ENCODE measurements at regions not wholly inside any gene's neighbourhood (a gene's known extent, or its start where the extent isn't known, plus 50 kb on each side); places are given as distances from the start of the nearest gene placed in this dataset.
"Not testable (repeated sequence)": the region's sequence is repeated elsewhere in the genome, so short reads cannot be mapped to it uniquely, and the experiment has no call there.

- no peak for ATAC-seq
- H3K9me3 Mint-ChIP-seq, result peaks cover 79% of the 10 kb centered on the region
- no peaks in the 10 kb centered on the region for H3K79me2 ChIP-seq (replicated peaks; ENCODE audit: insufficient read depth)
Measured at GRCh38 chr14:105647784-105648608, 121.6 kb downstream of the TMEM121 start.

GRCh38 chr14:105648609-105649535 lies 122.5 kb downstream of the TMEM121 start:
- not testable (repeated sequence) for H3K36me3 ChIP-seq (ENCODE audit: insufficient read depth); H3K4me1 Mint-ChIP-seq; H3K79me2 ChIP-seq (replicated peaks; ENCODE audit: insufficient read depth); H3K27me3 Mint-ChIP-seq (ENCODE audit: insufficient read depth, low read depth, poor library complexity); H2AFZ ChIP-seq; H3K27ac Mint-ChIP-seq; H3K4me3 Mint-ChIP-seq; H3K4me1 ChIP-seq (ENCODE audit: insufficient read depth); ATAC-seq; DNase-seq (ENCODE audit: low spot score); H3K27ac ChIP-seq (ENCODE audit: low read depth); H3K4me3 ChIP-seq; H4K20me1 ChIP-seq (replicated peaks; ENCODE audit: insufficient read depth); H3K9me2 ChIP-seq (ENCODE audit: insufficient read depth); H3K27me3 ChIP-seq (ENCODE audit: insufficient read depth); H3K4me2 ChIP-seq
- peaks cover 46% of the 10 kb centered on the region for H3K36me3 Mint-ChIP-seq (ENCODE audit: low read depth)
- peaks cover 78% of the 10 kb centered on the region for H3K9me3 Mint-ChIP-seq
- peaks cover 10% of the 10 kb centered on the region for H3F3A ChIP-seq (replicated peaks; ENCODE audit: low read depth)

More at GRCh38 chr14:105647784-105648608, 121.6 kb downstream of the TMEM121 start:
- no peak overlapping the region for H2AFZ ChIP-seq
- no peaks in the 10 kb centered on the region for H3K9me2 ChIP-seq (ENCODE audit: insufficient read depth)
- Mint-ChIP-seq H3K27me3 (ENCODE audit: insufficient read depth, low read depth, poor library complexity) (peaks cover 8% of the 10 kb centered on the region), H3K27ac (no peak overlapping the region), H3K4me3 (no peak overlapping the region), H3K36me3 (ENCODE audit: low read depth) (peaks cover 42% of the 10 kb centered on the region), H3K4me1 (no peaks in the 10 kb centered on the region)
- H3F3A ChIP-seq (replicated peaks; ENCODE audit: low read depth), result peaks cover 10% of the 10 kb centered on the region
- H3K4me3 ChIP-seq, result no peak overlapping the region
- no peak overlapping the region for H3K27ac ChIP-seq (ENCODE audit: low read depth)
- no peaks in the 10 kb centered on the region for H3K4me1 ChIP-seq (ENCODE audit: insufficient read depth)
- no peak overlapping the region for H3K4me2 ChIP-seq
- H3K36me3 ChIP-seq (ENCODE audit: insufficient read depth), result no peaks in the 10 kb centered on the region
- no peaks in the 10 kb centered on the region for H3K27me3 ChIP-seq (ENCODE audit: insufficient read depth)
- no peak for DNase-seq (ENCODE audit: low spot score)
- TF ChIP-seq CTCF (conservative IDR thresholded peaks at IDR 0.05; ENCODE audit: low read depth in 2 of 2) (no peak), ZNF114 (CRISPR knock-in tag; IDR thresholded peaks at IDR 0.05) (no peak), CREB1 (CRISPR knock-in tag; IDR thresholded peaks at IDR 0.05; ENCODE audit: low read depth) (no peak), POLR2AphosphoS5 (IDR thresholded peaks at IDR 0.05; ENCODE audit: low read depth) (no peak)
- no peaks in the 10 kb centered on the region for H4K20me1 ChIP-seq (replicated peaks; ENCODE audit: insufficient read depth)

- H3K79me2 ChIP-seq (replicated peaks; ENCODE audit: insufficient read depth); H3K36me3 ChIP-seq (ENCODE audit: insufficient read depth); H3K4me1 Mint-ChIP-seq; H3K27me3 ChIP-seq (ENCODE audit: insufficient read depth); H3K9me2 ChIP-seq (ENCODE audit: insufficient read depth); DNase-seq (ENCODE audit: low spot score); H3K27me3 Mint-ChIP-seq (ENCODE audit: insufficient read depth, low read depth, poor library complexity); H3K4me3 Mint-ChIP-seq; H2AFZ ChIP-seq; ATAC-seq; H3K4me3 ChIP-seq; H3K27ac ChIP-seq (ENCODE audit: low read depth); H3K4me2 ChIP-seq; H3K27ac Mint-ChIP-seq; H3K4me1 ChIP-seq (ENCODE audit: insufficient read depth); H4K20me1 ChIP-seq (replicated peaks; ENCODE audit: insufficient read depth): not testable (repeated sequence)
- peaks cover 84% of the 10 kb centered on the region for H3K9me3 Mint-ChIP-seq
- peaks cover 10% of the 10 kb centered on the region for H3F3A ChIP-seq (replicated peaks; ENCODE audit: low read depth)
- peaks cover 36% of the 10 kb centered on the region for H3K36me3 Mint-ChIP-seq (ENCODE audit: low read depth)
Measured at GRCh38 chr14:105652317-105652716, 125.9 kb downstream of the TMEM121 start.

- H3K4me3 Mint-ChIP-seq, result not testable (repeated sequence)
- H3K36me3 Mint-ChIP-seq (ENCODE audit: low read depth), result peaks cover 28% of the 10 kb centered on the region
Measured at GRCh38 chr14:105653921-105654320, 127.5 kb downstream of the TMEM121 start.

GRCh38 chr14:105659255-105659654 lies 132.9 kb downstream of the TMEM121 start:
- ATAC-seq; DNase-seq (ENCODE audit: low spot score): not testable (repeated sequence)
- peaks cover 76% of the 10 kb centered on the region for H3K9me3 Mint-ChIP-seq

More at GRCh38 chr14:105653921-105654320, 127.5 kb downstream of the TMEM121 start:
- not testable (repeated sequence) for H3K36me3 ChIP-seq (ENCODE audit: insufficient read depth); H3K4me3 ChIP-seq; H3K27ac Mint-ChIP-seq; H3K9me2 ChIP-seq (ENCODE audit: insufficient read depth); H3K27ac ChIP-seq (ENCODE audit: low read depth); H2AFZ ChIP-seq; DNase-seq (ENCODE audit: low spot score); H3K27me3 Mint-ChIP-seq (ENCODE audit: insufficient read depth, low read depth, poor library complexity); H3K4me1 Mint-ChIP-seq; H3K79me2 ChIP-seq (replicated peaks; ENCODE audit: insufficient read depth); H3K4me2 ChIP-seq; H3K4me1 ChIP-seq (ENCODE audit: insufficient read depth); ATAC-seq; H3K27me3 ChIP-seq (ENCODE audit: insufficient read depth); H4K20me1 ChIP-seq (replicated peaks; ENCODE audit: insufficient read depth)
- H3K9me3 Mint-ChIP-seq, result peaks cover 84% of the 10 kb centered on the region
- H3F3A ChIP-seq (replicated peaks; ENCODE audit: low read depth), result peaks cover 10% of the 10 kb centered on the region

More at GRCh38 chr14:105659255-105659654, 132.9 kb downstream of the TMEM121 start:
- H4K20me1 ChIP-seq (replicated peaks; ENCODE audit: insufficient read depth); H3K27me3 ChIP-seq (ENCODE audit: insufficient read depth); H3K9me2 ChIP-seq (ENCODE audit: insufficient read depth); H3K4me3 ChIP-seq; H3K79me2 ChIP-seq (replicated peaks; ENCODE audit: insufficient read depth); H3K4me1 Mint-ChIP-seq; H3K27ac Mint-ChIP-seq; H3K27ac ChIP-seq (ENCODE audit: low read depth); H3K4me1 ChIP-seq (ENCODE audit: insufficient read depth); H3K4me3 Mint-ChIP-seq; H3K4me2 ChIP-seq; H3F3A ChIP-seq (replicated peaks; ENCODE audit: low read depth); H3K36me3 ChIP-seq (ENCODE audit: insufficient read depth); H2AFZ ChIP-seq: not testable (repeated sequence)
- H3K27me3 Mint-ChIP-seq (ENCODE audit: insufficient read depth, low read depth, poor library complexity), result peaks cover 10% of the 10 kb centered on the region
- peaks cover 21% of the 10 kb centered on the region for H3K36me3 Mint-ChIP-seq (ENCODE audit: low read depth)
